Esophagus muscularis mucosa (tissue), 4 donors: ENCODE measurements at regions not wholly inside any gene's neighbourhood (a gene's known extent, or its start where the extent isn't known, plus 50 kb on each side); places are given as distances from the start of the nearest gene placed in this dataset.

Source experiments
- DNase-seq: peaks from one replicate; pipeline ENCODE4 v3.0.0-alpha.2; 2017; ENCODE audit errors: extremely low spot score
- H3K27ac ChIP-seq, 4 donors: fragments of 200-600 bp; sonication (generic); replicated peaks in 1 of 4; 1 replicate in 3 of 4; 2 replicates in 1 of 4; pipeline ENCODE4 v1.5.1; 2016 to 2019; ENCODE audit warnings: mild to moderate bottlenecking in 1 of 4
- H3K27me3 ChIP-seq, 4 donors: fragments of 200-600 bp; sonication (generic); one replicate each; pipeline versions ENCODE4 v1.5.1 to v1.6.0; 2016 to 2019
- H3K36me3 ChIP-seq, 4 donors: fragments of 200-600 bp; sonication (generic); one replicate each; pipeline ENCODE4 v1.5.1; 2016 to 2019
- H3K4me1 ChIP-seq, 4 donors: fragments of 200-600 bp; sonication (generic); one replicate each; pipeline ENCODE4 v1.5.1; 2016 to 2019
- H3K4me3 ChIP-seq, 4 donors: fragments of 200-600 bp; sonication (generic); 1 replicate in 2 of 4; 2 replicates in 2 of 4; pipeline ENCODE4 v1.5.1; 2016 to 2019; ENCODE audit warnings: mild to moderate bottlenecking in 4 of 4, moderate library complexity in 1 of 4
- H3K9me3 ChIP-seq, 4 donors: fragments of 200-600 bp; sonication (generic); 1 replicate in 3 of 4; 2 replicates in 1 of 4; pipeline ENCODE4 v1.5.1; 2016 to 2019
- CTCF ChIP-seq, 3 experiments: fragments of 200-600 bp in 2 of 3; fragments of 450-650 bp in 1 of 3; sonication (generic) in 2 of 3; IDR thresholded peaks; one replicate each; pipeline ENCODE4 v1.5.1; 2017 to 2019; ENCODE audit warnings: antibody characterized with exemption in 3 of 3, mild to moderate bottlenecking in 2 of 3, moderate library complexity in 1 of 3
- EP300 ChIP-seq: sonication (generic); formaldehyde crosslinking; IDR thresholded peaks from one replicate; pipeline ENCODE4 v1.6.1; 2017; ENCODE audit warnings: antibody characterized with exemption
- POLR2A ChIP-seq: fragments of 450-650 bp; IDR thresholded peaks from one replicate; pipeline ENCODE4 v1.6.1; 2017; ENCODE audit warnings: antibody characterized with exemption, moderate library complexity, mild to moderate bottlenecking, low read depth
- POLR2AphosphoS5 ChIP-seq, 2 donors: sonication (generic); formaldehyde crosslinking; IDR thresholded peaks; one replicate each; pipeline ENCODE4 v1.6.1; 2017; ENCODE audit warnings: antibody characterized with exemption in 2 of 2
- WGBS: methylation state at CpG from one replicate; pipeline ENCODE4 v1.1.5; 2018; 5-methylcytosine and 5-hydroxymethylcytosine counted together
- intact Hi-C: fragments of 100-400 bp; cut with DNase I; formaldehyde crosslinking; loops from one replicate; pipeline ENCODE4 v1.15.1; 2023

GRCh38 chr16:87056551-87056950, 260.6 kb downstream of the C16orf95 start:
- intact Hi-C loops = no loop called here
- no peak for DNase-seq
- WGBS = 69% methylated on average over 9 of the region's 15 CpGs
- H3K4me1 ChIP-seq = no peaks in the 10 kb centered on the region
- no peak overlapping the region for H3K4me3 ChIP-seq
- peaks cover 0 to 88% (median 6%) of the 10 kb centered on the region in 4 donors for H3K27me3 ChIP-seq
- H3K27ac ChIP-seq = no peak overlapping the region
- H3K9me3 ChIP-seq = peaks cover 0 to 12% (median 9%) of the 10 kb centered on the region in 4 donors
- no peak for TF ChIP-seq POLR2AphosphoS5 (IDR thresholded peaks at IDR 0.05)
- no peak for TF ChIP-seq CTCF (IDR thresholded peaks at IDR 0.05)
- no peak for TF ChIP-seq EP300
- no peak for TF ChIP-seq POLR2A
- H3K36me3 ChIP-seq = no peaks in the 10 kb centered on the region

- Histone ChIP-seq H3K27ac (no peak overlapping the region), H3K27me3 (peaks cover 0 to 85% (median 7%) of the 10 kb centered on the region in 4 donors), H3K36me3 (no peaks in the 10 kb centered on the region), H3K4me3 (no peak overlapping the region), H3K4me1 (no peaks in the 10 kb centered on the region), H3K9me3 (peaks cover 0 to 12% (median 9%) of the 10 kb centered on the region in 4 donors)
- WGBS = 85% methylated on average over 26 of the region's 26 CpGs
- TF ChIP-seq POLR2A (no peak), EP300 (no peak), CTCF (IDR thresholded peaks at IDR 0.05) (no peak), POLR2AphosphoS5 (IDR thresholded peaks at IDR 0.05) (no peak)
- intact Hi-C loops = no loop called here
- no peak for DNase-seq
These were observed 259.8 kb downstream of the C16orf95 start for GRCh38 chr16:87057211-87057881.

DNA sequence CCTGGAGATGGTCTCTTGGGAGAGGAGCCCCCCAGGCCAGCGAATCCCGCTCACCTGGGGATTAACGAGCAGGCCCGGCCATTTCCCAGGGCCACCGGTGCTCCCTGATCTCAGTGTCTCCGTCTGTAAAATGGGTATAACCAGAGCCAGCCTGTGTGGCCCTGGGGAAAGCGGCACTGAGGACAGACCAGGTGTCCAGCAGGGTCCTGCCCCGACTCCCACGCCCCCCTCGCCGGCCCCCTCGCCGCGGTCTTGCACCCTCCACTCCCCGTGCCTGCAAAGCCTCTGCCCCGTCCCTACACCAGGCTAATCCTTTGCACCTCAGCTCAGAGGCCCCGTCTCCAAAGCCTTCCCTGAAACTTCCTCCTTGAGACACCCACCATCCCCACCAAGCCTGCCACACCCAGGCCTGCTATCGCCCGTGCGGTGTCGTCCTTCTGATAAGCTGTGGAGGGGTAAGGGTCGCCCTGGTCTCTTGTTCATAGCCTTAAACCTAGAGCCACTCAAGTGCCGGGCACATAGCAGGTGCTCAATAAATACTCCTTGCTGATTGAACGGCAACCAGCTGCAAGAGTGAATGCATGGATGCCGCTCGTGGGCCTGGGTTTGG, 259.1 kb downstream of the C16orf95 start:
- intact Hi-C loops = no loop called here
- no peak for DNase-seq
- Histone ChIP-seq H3K36me3 (no peaks in the 10 kb centered on the region), H3K27me3 (peaks cover 0 to 85% (median 6%) of the 10 kb centered on the region in 4 donors), H3K27ac (no peak overlapping the region), H3K9me3 (peaks cover 0 to 12% (median 9%) of the 10 kb centered on the region in 4 donors), H3K4me1 (peaks cover 0 to 5% (median 0%) of the 10 kb centered on the region in 4 donors), H3K4me3 (no peak overlapping the region)
- no peak for TF ChIP-seq CTCF (IDR thresholded peaks at IDR 0.05)
- WGBS = 90% methylated on average over 26 of the region's 26 CpGs

DNA sequence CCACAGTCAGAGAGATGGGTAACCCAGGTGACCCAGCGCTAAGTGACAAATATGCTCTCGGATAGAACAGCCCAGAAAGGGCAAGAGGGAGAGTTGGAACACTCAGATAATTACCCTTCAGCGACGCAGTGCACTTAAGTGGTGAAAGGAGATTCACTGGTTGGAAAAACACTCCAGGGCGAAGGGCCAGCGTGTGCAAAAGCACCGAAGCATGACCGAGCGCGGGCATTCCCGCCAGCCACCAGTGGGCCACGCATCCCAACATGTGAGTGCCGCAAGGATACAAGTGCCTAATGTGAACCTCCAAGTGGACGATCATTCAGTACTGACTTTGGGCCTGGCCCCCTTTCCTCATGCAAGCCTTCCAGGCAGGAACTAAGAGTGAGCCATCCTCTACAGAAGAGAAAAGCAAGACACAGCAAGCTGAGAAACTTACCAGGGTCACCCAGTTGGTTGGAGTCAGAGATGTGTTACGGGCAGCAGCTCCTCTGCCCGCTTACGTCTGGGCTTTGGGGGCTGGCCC, 258.4 kb downstream of the C16orf95 start:
- TF ChIP-seq CTCF (IDR thresholded peaks at IDR 0.05) (no peak), EP300 (no peak), POLR2A (no peak), POLR2AphosphoS5 (IDR thresholded peaks at IDR 0.05) (no peak)
- H3K27me3 ChIP-seq = peaks cover 0 to 85% (median 2%) of the 10 kb centered on the region in 4 donors
- no peaks in the 10 kb centered on the region for H3K36me3 ChIP-seq
- intact Hi-C loops = no loop called here
- DNase-seq = no peak
- 96% methylated on average over 17 of the region's 17 CpGs for WGBS
- no peak overlapping the region for H3K4me3 ChIP-seq
- no peak overlapping the region for H3K27ac ChIP-seq
- peaks cover 0 to 5% (median 0%) of the 10 kb centered on the region in 4 donors for H3K4me1 ChIP-seq
- peaks cover 0 to 10% (median 9%) of the 10 kb centered on the region in 4 donors for H3K9me3 ChIP-seq
